Bone marrow (tissue), 2 donors: ENCODE measurements at regions not wholly inside any gene's neighbourhood (a gene's known extent, or its start where the extent isn't known, plus 50 kb on each side); places are given as distances from the start of the nearest gene placed in this dataset.

Experiments
- DNase-seq, 2 donors: peaks; one replicate each; lab custom pipeline; 2025; lab: John Stamatoyannopoulos, UW

- DNase-seq = no peak
These were observed 929.7 kb upstream of the SEMA6A start for GRCh38 chr5:117504305-117504704.

GRCh38 chr5:117497601-117498000, 923.0 kb upstream of the SEMA6A start:
- no peak for DNase-seq

GRCh38 chr5:117496801-117497200, 922.2 kb upstream of the SEMA6A start:
- DNase-seq = no peak

GRCh38 chr5:117494188-117494587, 919.6 kb upstream of the SEMA6A start:
- DNase-seq = no peak

- no peak for DNase-seq
These were observed 914.4 kb upstream of the SEMA6A start for GRCh38 chr5:117488976-117489500.

- no peak for DNase-seq
These were observed 912.9 kb upstream of the SEMA6A start for GRCh38 chr5:117487556-117487955.

GRCh38 chr5:117486879-117487391, 912.3 kb upstream of the SEMA6A start:
- no peak for DNase-seq

GRCh38 chr5:117486261-117486660, 911.6 kb upstream of the SEMA6A start:
- no peak for DNase-seq

- DNase-seq = no peak
These were observed 901.3 kb upstream of the SEMA6A start for GRCh38 chr5:117475919-117476318.

GRCh38 chr5:117473165-117473564, 898.5 kb upstream of the SEMA6A start:
- no peak for DNase-seq

- no peak for DNase-seq
These were observed 889.4 kb upstream of the SEMA6A start for GRCh38 chr5:117463881-117464570.

- DNase-seq = no peak
These were observed 887.3 kb upstream of the SEMA6A start for GRCh38 chr5:117461966-117462365.

- no peak for DNase-seq
These were observed 886.8 kb upstream of the SEMA6A start for GRCh38 chr5:117461403-117461802.

GRCh38 chr5:117457656-117458055, 883.0 kb upstream of the SEMA6A start:
- DNase-seq = no peak

GRCh38 chr5:117456866-117457470, 882.3 kb upstream of the SEMA6A start:
- DNase-seq = no peak

GRCh38 chr5:117455236-117456233, 880.9 kb upstream of the SEMA6A start:
- DNase-seq = no peak

- peak; percentile 12 to 55 for DNase-seq
These were observed 880.1 kb upstream of the SEMA6A start for GRCh38 chr5:117454716-117455212.

- DNase-seq = no peak
These were observed 862.2 kb upstream of the SEMA6A start for GRCh38 chr5:117436846-117437245.

- no peak for DNase-seq
These were observed 860.6 kb upstream of the SEMA6A start for GRCh38 chr5:117435203-117435602.

- DNase-seq = no peak
These were observed 859.6 kb upstream of the SEMA6A start for GRCh38 chr5:117434254-117434653.

GRCh38 chr5:117433818-117434217, 859.2 kb upstream of the SEMA6A start:
- DNase-seq = no peak

GRCh38 chr5:117431091-117431490, 856.5 kb upstream of the SEMA6A start:
- no peak for DNase-seq
